PC-9 (cell line): ENCODE measurements at regions not wholly inside any gene's neighbourhood (a gene's known extent, or its start where the extent isn't known, plus 50 kb on each side); places are given as distances from the start of the nearest gene placed in this dataset.

Source experiments
- BruUV-seq: library from RNA; stranded (reverse); fragments of 400-500 nt; replicated peaks from 2 replicates; lab custom pipeline; 2021; lab: Mats Ljungman, UMichigan
- CTCF ChIA-PET: fragments of 300-600 bp; sonication (Branson Sonifier 250); formaldehyde crosslinking; loops from one replicate; lab custom pipeline; 2022; ENCODE audit warnings: antibody characterized with exemption; lab: Charles Lee
- POLR2A ChIA-PET: fragments of 300-600 bp; sonication (Branson Sonifier 250); formaldehyde crosslinking; loops from one replicate; lab custom pipeline; 2022; ENCODE audit warnings: antibody characterized with exemption; ENCODE audit not compliant: unreplicated experiment; lab: Charles Lee
- DNase-seq, 2 experiments: peaks; one replicate each; pipeline versions ENCODE4 v3.0.0 to v3.0.0-alpha.2; 2015 to 2022; ENCODE audit warnings: mixed read lengths in 1 of 2
- H2AFZ ChIP-seq: fragments of 200-600 bp; sonication (generic); 2 replicates; pipeline ENCODE4 v1.8.1; 2017; ENCODE audit warnings: antibody characterized with exemption
- H3F3A ChIP-seq: fragments of 200-600 bp; sonication (generic); 2 replicates; pipeline ENCODE4 v1.8.1; 2017; ENCODE audit warnings: antibody characterized with exemption, mild to moderate bottlenecking, low read depth; ENCODE audit not compliant: insufficient read depth
- H3K27ac ChIP-seq: fragments of 200-600 bp; sonication (generic); 2 replicates; pipeline ENCODE4 v1.6.1; 2016; ENCODE audit warnings: mixed run types
- H3K27me3 ChIP-seq: fragments of 200-600 bp; sonication (generic); 2 replicates; pipeline ENCODE4 v1.6.1; 2016; ENCODE audit warnings: low read depth, mixed run types; ENCODE audit not compliant: insufficient read depth
- H3K36me3 ChIP-seq: fragments of 200-600 bp; sonication (generic); 2 replicates; pipeline ENCODE4 v1.6.1; 2016; ENCODE audit warnings: low read depth, mixed run types
- H3K4me1 ChIP-seq: fragments of 200-600 bp; sonication (generic); replicated peaks from 2 replicates; pipeline ENCODE4 v1.6.1; 2016; ENCODE audit warnings: mixed run types; ENCODE audit not compliant: insufficient read depth
- H3K4me2 ChIP-seq: fragments of 200-600 bp; sonication (generic); 2 replicates; pipeline ENCODE4 v1.6.1; 2017; ENCODE audit warnings: mixed run types
- H3K4me3 ChIP-seq: fragments of 200-600 bp; sonication (generic); 2 replicates; pipeline ENCODE4 v1.6.1; 2016; ENCODE audit warnings: mixed run types
- H3K79me2 ChIP-seq: fragments of 200-600 bp; sonication (generic); 2 replicates; pipeline ENCODE4 v1.6.1; 2017; ENCODE audit warnings: low read depth, mixed run types
- H3K9me2 ChIP-seq: fragments of 200-600 bp; sonication (generic); 2 replicates; pipeline ENCODE4 v1.8.1; 2017; ENCODE audit warnings: mild to moderate bottlenecking; ENCODE audit not compliant: insufficient read depth
- H3K9me3 ChIP-seq: fragments of 200-600 bp; sonication (generic); 2 replicates; pipeline ENCODE4 v1.8.1; 2016; ENCODE audit warnings: low read depth; ENCODE audit not compliant: insufficient read depth
- H4K20me1 ChIP-seq: fragments of 200-600 bp; sonication (generic); 2 replicates; pipeline ENCODE4 v1.8.1; 2017; ENCODE audit not compliant: insufficient read depth
- EZH2 ChIP-seq: fragments of 200-600 bp; sonication (generic); IDR thresholded peaks from 2 replicates; pipeline ENCODE4 v1.8.0; 2017; ENCODE audit warnings: antibody characterized with exemption, low read depth
- intact Hi-C: fragments of 100-400 bp; cut with micrococcal nuclease; formaldehyde crosslinking; loops from one replicate; pipeline ENCODE4 v1.10.0; 2022; ENCODE audit not compliant: unreplicated experiment
- TF ChIP-seq, protein P1 (sequence below): fragments of 200-600 bp; sonication (generic); conservative IDR thresholded peaks from 2 replicates; pipeline ENCODE4 v1.6.1; 2017; ENCODE audit warnings: mixed run types, antibody characterized with exemption, mild to moderate bottlenecking, moderate library complexity

DNA sequence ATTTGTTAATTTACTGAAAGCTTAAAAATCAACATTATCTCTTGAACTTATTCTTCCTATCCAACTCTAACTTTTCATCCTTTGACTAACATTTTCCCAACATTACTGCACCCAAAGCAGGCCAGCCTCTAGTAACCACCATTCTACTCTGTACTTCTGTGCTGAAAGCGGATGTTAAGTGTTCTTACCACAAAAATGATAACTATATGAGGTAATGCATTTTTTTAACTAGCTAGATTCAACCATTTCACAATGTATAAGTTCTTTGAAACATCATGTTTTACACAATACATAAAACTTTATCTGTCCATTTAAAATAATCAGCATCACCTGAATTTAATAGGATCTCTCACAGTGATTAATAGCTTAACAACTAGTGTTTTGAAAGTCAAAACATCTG is 468.5 kb upstream of the MGAT4C start:
- H3K4me2 ChIP-seq: no peak overlapping the region
- H3K27ac ChIP-seq: no peak overlapping the region
- H3K4me3 ChIP-seq: no peak overlapping the region
- H3K79me2 ChIP-seq: no peaks in the 10 kb centered on the region
- DNase-seq: no peak
- POLR2A ChIA-PET: no interaction called here
- no peaks in the 10 kb centered on the region for H4K20me1 ChIP-seq
- TF ChIP-seq, protein P1, sequence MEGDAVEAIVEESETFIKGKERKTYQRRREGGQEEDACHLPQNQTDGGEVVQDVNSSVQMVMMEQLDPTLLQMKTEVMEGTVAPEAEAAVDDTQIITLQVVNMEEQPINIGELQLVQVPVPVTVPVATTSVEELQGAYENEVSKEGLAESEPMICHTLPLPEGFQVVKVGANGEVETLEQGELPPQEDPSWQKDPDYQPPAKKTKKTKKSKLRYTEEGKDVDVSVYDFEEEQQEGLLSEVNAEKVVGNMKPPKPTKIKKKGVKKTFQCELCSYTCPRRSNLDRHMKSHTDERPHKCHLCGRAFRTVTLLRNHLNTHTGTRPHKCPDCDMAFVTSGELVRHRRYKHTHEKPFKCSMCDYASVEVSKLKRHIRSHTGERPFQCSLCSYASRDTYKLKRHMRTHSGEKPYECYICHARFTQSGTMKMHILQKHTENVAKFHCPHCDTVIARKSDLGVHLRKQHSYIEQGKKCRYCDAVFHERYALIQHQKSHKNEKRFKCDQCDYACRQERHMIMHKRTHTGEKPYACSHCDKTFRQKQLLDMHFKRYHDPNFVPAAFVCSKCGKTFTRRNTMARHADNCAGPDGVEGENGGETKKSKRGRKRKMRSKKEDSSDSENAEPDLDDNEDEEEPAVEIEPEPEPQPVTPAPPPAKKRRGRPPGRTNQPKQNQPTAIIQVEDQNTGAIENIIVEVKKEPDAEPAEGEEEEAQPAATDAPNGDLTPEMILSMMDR: no peak
- TF ChIP-seq EZH2: no peak
- no peaks in the 10 kb centered on the region for H3K9me2 ChIP-seq
- H2AFZ ChIP-seq: no peak overlapping the region
- CTCF ChIA-PET: no interaction called here
- BruUV-seq: no TSS peak
- H3K27me3 ChIP-seq: no peaks in the 10 kb centered on the region
- H3K9me3 ChIP-seq: no peaks in the 10 kb centered on the region
- no peaks in the 10 kb centered on the region for H3K4me1 ChIP-seq
- H3K36me3 ChIP-seq: no peaks in the 10 kb centered on the region
- no peaks in the 10 kb centered on the region for H3F3A ChIP-seq
- intact Hi-C loops: no loop called here

DNA sequence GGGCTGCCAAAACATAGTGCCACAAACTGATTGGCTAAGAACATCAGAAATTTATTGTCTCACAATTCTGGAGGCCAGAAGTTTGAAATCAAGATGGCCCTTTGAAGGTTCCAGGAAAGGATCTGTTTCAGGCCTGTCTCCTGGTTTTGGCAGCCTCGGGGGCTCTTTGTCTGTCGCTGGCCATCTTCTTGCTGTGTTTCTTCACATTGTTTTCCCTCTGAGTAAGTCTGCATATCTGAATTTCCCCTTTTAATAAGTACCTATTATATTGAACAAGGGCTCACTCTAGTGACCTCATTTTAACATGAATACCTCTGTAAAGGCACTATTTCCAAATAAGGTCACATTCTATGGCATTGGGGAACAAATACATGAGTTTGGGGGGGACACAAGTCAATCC is 467.1 kb upstream of the MGAT4C start:
- intact Hi-C loops: no loop called here
- no TSS peak for BruUV-seq
- no peaks in the 10 kb centered on the region for H3K27me3 ChIP-seq
- DNase-seq: no peak
- H4K20me1 ChIP-seq: no peaks in the 10 kb centered on the region
- H3K4me1 ChIP-seq: no peaks in the 10 kb centered on the region
- no peaks in the 10 kb centered on the region for H3K36me3 ChIP-seq
- no peaks in the 10 kb centered on the region for H3K9me3 ChIP-seq
- no peak overlapping the region for H3K4me3 ChIP-seq
- TF ChIP-seq, protein P1: no peak
- TF ChIP-seq EZH2: no peak
- ChIA-PET CTCF (no interaction called here), POLR2A (no interaction called here)
- no peak overlapping the region for H3K4me2 ChIP-seq
- H3K79me2 ChIP-seq: no peaks in the 10 kb centered on the region
- H3F3A ChIP-seq: no peaks in the 10 kb centered on the region
- 0 out of 2 replicates have a peak overlapping the region, but pooled peaks have one; percentile 67 for H2AFZ ChIP-seq
- H3K27ac ChIP-seq: no peak overlapping the region
- no peaks in the 10 kb centered on the region for H3K9me2 ChIP-seq

- no peaks in the 10 kb centered on the region for H3K4me1 ChIP-seq
- no peaks in the 10 kb centered on the region for H3K36me3 ChIP-seq
- DNase-seq: no peak
- no peaks in the 10 kb centered on the region for H3K9me2 ChIP-seq
- no peaks in the 10 kb centered on the region for H3F3A ChIP-seq
- no peak overlapping the region for H3K27ac ChIP-seq
- no peaks in the 10 kb centered on the region for H4K20me1 ChIP-seq
- intact Hi-C loops: no loop called here
- no TSS peak for BruUV-seq
- H2AFZ ChIP-seq: no peak overlapping the region
- POLR2A ChIA-PET: no interaction called here
- TF ChIP-seq, protein P1: no peak
- no peak for TF ChIP-seq EZH2
- no peaks in the 10 kb centered on the region for H3K27me3 ChIP-seq
- H3K4me3 ChIP-seq: no peak overlapping the region
- CTCF ChIA-PET: no interaction called here
- no peak overlapping the region for H3K4me2 ChIP-seq
- H3K79me2 ChIP-seq: no peaks in the 10 kb centered on the region
- H3K9me3 ChIP-seq: no peaks in the 10 kb centered on the region
These were observed 465.7 kb upstream of the MGAT4C start for GRCh38 chr12:86721713-86722397.
